ENCODE measurements at regions not wholly inside any gene's neighbourhood (a gene's known extent, or its start where the extent isn't known, plus 50 kb on each side); places are given as distances from the start of the nearest gene placed in this dataset.

DNA sequence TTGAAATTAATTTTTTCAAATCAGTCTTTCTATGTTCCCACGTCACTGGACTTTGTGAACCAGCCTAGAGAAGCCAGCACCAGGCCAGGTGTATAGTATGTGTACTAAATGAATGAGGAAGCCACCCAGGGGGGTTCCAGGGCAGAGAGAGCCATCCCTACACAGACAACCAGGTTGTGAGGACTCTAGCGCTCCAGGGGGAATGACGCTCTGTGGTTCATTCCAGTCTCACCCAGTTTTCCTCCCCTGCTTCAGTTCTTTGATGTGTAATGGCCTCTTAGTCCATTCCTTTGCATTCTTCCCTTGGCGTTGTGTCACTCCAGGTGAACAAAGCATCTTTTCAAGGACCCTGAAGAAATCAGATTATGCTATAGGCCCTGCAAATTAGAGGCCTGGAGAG lies 330.6 kb downstream of the NSG2 start:
- H3K9me3 Mint-ChIP-seq = peaks cover 0 to 7% (median under 1%) of the 10 kb centered on the region in 7 donors
- DNase-seq = no peak
- Histone ChIP-seq H4K20me1 (ENCODE audit: insufficient read depth, low read length) (no peaks in the 10 kb centered on the region), H3K4me1 (ENCODE audit: control insufficient read depth in 1 of 2, insufficient read depth in 2 of 2, low read length in 2 of 2) (no peaks in the 10 kb centered on the region), H3K27ac (ENCODE audit: low read depth in 1 of 2, low read length in 2 of 2) (no peak overlapping the region), H3K4me3 (replicated peaks in 1 of 3; ENCODE audit: low read depth in 2 of 3, low read length in 3 of 3) (no peak overlapping the region), H3K9ac (ENCODE audit: insufficient read depth, low read length, poor library complexity, severe bottlenecking) (no peak overlapping the region), H3K9me3 (replicated peaks in 1 of 2; ENCODE audit: control insufficient read depth in 1 of 2, insufficient read depth in 1 of 2, low read length in 2 of 2) (no peaks in the 10 kb centered on the region), H3K4me2 (replicated peaks; ENCODE audit: extremely low read depth, low read length, poor library complexity, severe bottlenecking) (no peak overlapping the region), H3K79me2 (ENCODE audit: insufficient read depth, low read length) (no peaks in the 10 kb centered on the region), H3K36me3 (replicated peaks in 1 of 2; ENCODE audit: control insufficient read depth in 1 of 2, insufficient read depth in 2 of 2, low read length in 2 of 2) (no peaks in the 10 kb centered on the region), H2AFZ (ENCODE audit: insufficient read depth, low read depth, low read length, poor library complexity, severe bottlenecking) (no peak overlapping the region), H3K27me3 (ENCODE audit: control insufficient read depth in 2 of 2, insufficient read depth in 2 of 2, low read length in 2 of 2) (no peaks in the 10 kb centered on the region)
- H3K27me3 Mint-ChIP-seq (ENCODE audit: low read depth in 3 of 3) = peaks cover 5 to 11% (median 8%) of the 10 kb centered on the region in 3 donors
- no peak overlapping the region for H3K4me3 Mint-ChIP-seq
- TF ChIP-seq, protein P1, sequence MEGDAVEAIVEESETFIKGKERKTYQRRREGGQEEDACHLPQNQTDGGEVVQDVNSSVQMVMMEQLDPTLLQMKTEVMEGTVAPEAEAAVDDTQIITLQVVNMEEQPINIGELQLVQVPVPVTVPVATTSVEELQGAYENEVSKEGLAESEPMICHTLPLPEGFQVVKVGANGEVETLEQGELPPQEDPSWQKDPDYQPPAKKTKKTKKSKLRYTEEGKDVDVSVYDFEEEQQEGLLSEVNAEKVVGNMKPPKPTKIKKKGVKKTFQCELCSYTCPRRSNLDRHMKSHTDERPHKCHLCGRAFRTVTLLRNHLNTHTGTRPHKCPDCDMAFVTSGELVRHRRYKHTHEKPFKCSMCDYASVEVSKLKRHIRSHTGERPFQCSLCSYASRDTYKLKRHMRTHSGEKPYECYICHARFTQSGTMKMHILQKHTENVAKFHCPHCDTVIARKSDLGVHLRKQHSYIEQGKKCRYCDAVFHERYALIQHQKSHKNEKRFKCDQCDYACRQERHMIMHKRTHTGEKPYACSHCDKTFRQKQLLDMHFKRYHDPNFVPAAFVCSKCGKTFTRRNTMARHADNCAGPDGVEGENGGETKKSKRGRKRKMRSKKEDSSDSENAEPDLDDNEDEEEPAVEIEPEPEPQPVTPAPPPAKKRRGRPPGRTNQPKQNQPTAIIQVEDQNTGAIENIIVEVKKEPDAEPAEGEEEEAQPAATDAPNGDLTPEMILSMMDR (IDR thresholded peaks at IDR 0.05) = no peak
- intact Hi-C loops (cut with micrococcal nuclease) = no loop called here
- no peaks in the 10 kb centered on the region for H3K4me1 Mint-ChIP-seq
- H3K27ac Mint-ChIP-seq = no peak overlapping the region
- H3K36me3 Mint-ChIP-seq = no peaks in the 10 kb centered on the region
- no CpG with 5 or more reads among the region's 4 CpGs for WGBS (ENCODE audit: insufficient coverage)

DNA sequence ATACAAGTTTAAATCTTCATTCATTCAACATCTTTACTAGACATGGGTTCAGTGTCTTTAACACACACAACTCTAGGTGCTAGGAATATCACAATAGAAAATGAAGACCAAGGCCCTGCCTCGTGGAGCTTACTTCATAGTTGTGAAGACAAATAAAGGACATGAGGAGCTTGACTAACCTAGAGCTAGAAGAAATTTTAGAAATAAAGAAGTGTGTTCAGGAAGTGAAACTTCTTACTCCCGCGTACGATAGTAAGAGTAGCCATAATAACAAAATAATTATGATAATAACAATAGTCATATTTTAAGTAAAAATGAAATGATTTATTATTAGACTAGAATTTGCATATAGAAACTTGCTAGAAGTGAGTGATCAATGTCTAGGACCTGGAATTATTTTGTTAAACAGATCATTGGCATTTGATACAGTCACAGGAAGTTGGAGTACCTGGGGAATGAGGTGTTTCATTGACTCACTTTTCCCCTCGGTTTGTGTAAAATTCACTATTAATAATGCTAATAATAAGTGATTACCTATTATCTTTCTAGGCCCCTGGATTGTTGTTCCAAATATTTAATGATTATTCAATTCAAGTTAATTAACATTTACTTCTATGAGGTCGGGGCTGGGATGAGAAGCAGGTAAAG lies 331.3 kb downstream of the NSG2 start:
- TF ChIP-seq, protein P1 (IDR thresholded peaks at IDR 0.05) = no peak
- intact Hi-C loops (cut with micrococcal nuclease) = no loop called here
- WGBS (ENCODE audit: insufficient coverage) = no CpG with 5 or more reads among the region's 6 CpGs
- peaks cover 0 to 7% (median 0%) of the 10 kb centered on the region in 7 donors for H3K9me3 Mint-ChIP-seq
- no peak overlapping the region for H3K27ac Mint-ChIP-seq
- no peak overlapping the region for H3K4me3 Mint-ChIP-seq
- Histone ChIP-seq H3K27ac (ENCODE audit: low read depth in 1 of 2, low read length in 2 of 2) (no peak overlapping the region), H3K9ac (ENCODE audit: insufficient read depth, low read length, poor library complexity, severe bottlenecking) (no peak overlapping the region), H2AFZ (ENCODE audit: insufficient read depth, low read depth, low read length, poor library complexity, severe bottlenecking) (no peak overlapping the region), H3K4me3 (replicated peaks in 1 of 3; ENCODE audit: low read depth in 2 of 3, low read length in 3 of 3) (no peak overlapping the region), H4K20me1 (ENCODE audit: insufficient read depth, low read length) (no peaks in the 10 kb centered on the region), H3K79me2 (ENCODE audit: insufficient read depth, low read length) (no peaks in the 10 kb centered on the region), H3K9me3 (replicated peaks in 1 of 2; ENCODE audit: control insufficient read depth in 1 of 2, insufficient read depth in 1 of 2, low read length in 2 of 2) (no peaks in the 10 kb centered on the region), H3K36me3 (replicated peaks in 1 of 2; ENCODE audit: control insufficient read depth in 1 of 2, insufficient read depth in 2 of 2, low read length in 2 of 2) (no peaks in the 10 kb centered on the region), H3K4me1 (ENCODE audit: control insufficient read depth in 1 of 2, insufficient read depth in 2 of 2, low read length in 2 of 2) (no peaks in the 10 kb centered on the region), H3K27me3 (ENCODE audit: control insufficient read depth in 2 of 2, insufficient read depth in 2 of 2, low read length in 2 of 2) (no peaks in the 10 kb centered on the region), H3K4me2 (replicated peaks; ENCODE audit: extremely low read depth, low read length, poor library complexity, severe bottlenecking) (no peak overlapping the region)
- no peak for DNase-seq
- H3K36me3 Mint-ChIP-seq = no peaks in the 10 kb centered on the region
- no peaks in the 10 kb centered on the region for H3K4me1 Mint-ChIP-seq
- H3K27me3 Mint-ChIP-seq (ENCODE audit: low read depth in 3 of 3) = peaks cover 2 to 11% (median 8%) of the 10 kb centered on the region in 3 donors

Data from CD14-positive monocyte (primary cell).